CD4-positive, alpha-beta T cell (primary cell): ENCODE measurements at regions not wholly inside any gene's neighbourhood (a gene's known extent, or its start where the extent isn't known, plus 50 kb on each side); places are given as distances from the start of the nearest gene placed in this dataset.
A peak's percentile ranks its signal among the peaks of the same experiment; 100 is the strongest.
"Not testable (repeated sequence)": the region's sequence is repeated elsewhere in the genome, so short reads cannot be mapped to it uniquely, and the experiment has no call there.

ENCODE experiments used
- ATAC-seq: fragments of 200-7000 bp; cut with Tn5 transposase; one replicate; pipeline ENCODE4 v1.10.0; 2022; ENCODE audit warnings: mild to moderate bottlenecking; ENCODE audit not compliant: poor library complexity
- CTCF ChIA-PET: fragments of 350-600 bp; sonication (Branson Sonifier 250); formaldehyde crosslinking; loops from one replicate; lab custom pipeline; 2021; ENCODE audit warnings: antibody characterized with exemption, inconsistent platforms; lab: Charles Lee
- POLR2A ChIA-PET: fragments of 350-600 bp; sonication (Branson Sonifier 250); formaldehyde crosslinking; loops from one replicate; lab custom pipeline; 2021; ENCODE audit warnings: antibody characterized with exemption, inconsistent platforms; lab: Charles Lee
- DNase-seq, 14 experiments: peaks; one replicate each; pipeline ENCODE4 v3.0.0-alpha.2; 2013 to 2020; ENCODE audit warnings: mixed read lengths in 2 of 14
- H3K27ac ChIP-seq, 2 donors: one replicate each; pipeline versions ENCODE4 v1.5.1 to v1.7.0; 2013; ENCODE audit warnings: low read length in 2 of 2, low read depth in 1 of 2, mild to moderate bottlenecking in 1 of 2
- H3K27me3 ChIP-seq, 2 experiments: 1 replicate in 1 of 2; 2 replicates in 1 of 2; pipeline versions ENCODE4 v1.6.1 to v1.7.0; 2013; ENCODE audit warnings: low read length in 2 of 2, control low read depth in 1 of 2, mild to moderate bottlenecking in 1 of 2, moderate library complexity in 1 of 2; ENCODE audit not compliant: insufficient read depth in 2 of 2, control insufficient read depth in 1 of 2
- H3K36me3 ChIP-seq: one replicate; pipeline ENCODE4 v1.6.1; 2013; ENCODE audit warnings: low read length, control low read depth; ENCODE audit not compliant: insufficient read depth
- H3K4me1 ChIP-seq: one replicate; pipeline ENCODE4 v1.6.1; 2013; ENCODE audit warnings: low read length, control low read depth; ENCODE audit not compliant: insufficient read depth
- H3K4me3 ChIP-seq: one replicate; pipeline ENCODE4 v1.5.1; 2013; ENCODE audit warnings: mild to moderate bottlenecking, low read length, moderate library complexity
- H3K9me3 ChIP-seq, 2 experiments: 1 replicate in 1 of 2; 2 replicates in 1 of 2; pipeline versions ENCODE4 v1.6.1 to v1.7.0; 2013; ENCODE audit warnings: low read length in 2 of 2, mild to moderate bottlenecking in 2 of 2, control low read depth in 1 of 2, moderate library complexity in 1 of 2; ENCODE audit not compliant: control insufficient read depth in 1 of 2, insufficient read depth in 1 of 2
- H3K27ac Mint-ChIP-seq: one replicate; pipeline ENCODE4 v1.8.0; 2020; ENCODE audit warnings: mixed read lengths
- H3K27me3 Mint-ChIP-seq: one replicate; pipeline ENCODE4 v1.8.0; 2021; ENCODE audit warnings: mixed read lengths
- H3K36me3 Mint-ChIP-seq: one replicate; pipeline ENCODE4 v1.8.0; 2021; ENCODE audit warnings: low read depth, mixed read lengths
- H3K4me1 Mint-ChIP-seq: one replicate; pipeline ENCODE4 v1.8.0; 2021; ENCODE audit warnings: low read depth, mixed read lengths
- H3K4me3 Mint-ChIP-seq: one replicate; pipeline ENCODE4 v1.8.0; 2020; ENCODE audit warnings: mild to moderate bottlenecking, mixed read lengths
- H3K9me3 Mint-ChIP-seq: one replicate; pipeline ENCODE4 v1.8.0; 2020; ENCODE audit warnings: mixed read lengths
- intact Hi-C, 2 experiments: fragments of 100-400 bp; cut with DNase I in 1 of 2; cut with micrococcal nuclease in 1 of 2; formaldehyde crosslinking; loops; one replicate each; pipeline versions ENCODE4 v1.15.1 to v1.9.0; 2023 to 2025; cut with DNase I, micrococcal nuclease
- TF ChIP-seq, protein P1 (sequence below): fragments of 200-600 bp; IDR thresholded peaks from one replicate; pipeline ENCODE4 v1.8.0; 2022; ENCODE audit warnings: antibody characterized with exemption, mild to moderate bottlenecking

GRCh38 chr7:409339-410281 is 110.0 kb downstream of the PDGFA start:
- Histone ChIP-seq H3K9me3 (no peaks in the 10 kb centered on the region), H3K27me3 (peaks cover 0 to 3% of the 10 kb centered on the region in 2 experiments), H3K4me3 (no peak overlapping the region), H3K36me3 (no peaks in the 10 kb centered on the region), H3K27ac (no peak overlapping the region), H3K4me1 (no peaks in the 10 kb centered on the region)
- Mint-ChIP-seq H3K4me3 (no peak overlapping the region), H3K9me3 (no peaks in the 10 kb centered on the region), H3K36me3 (no peaks in the 10 kb centered on the region), H3K27ac (no peak overlapping the region), H3K4me1 (no peaks in the 10 kb centered on the region), H3K27me3 (no peaks in the 10 kb centered on the region)
- intact Hi-C loops, result no loop called here
- ATAC-seq (no peak), DNase-seq (no peak)
- ChIA-PET POLR2A (no interaction called here), CTCF (no interaction called here)
- TF ChIP-seq, protein P1, sequence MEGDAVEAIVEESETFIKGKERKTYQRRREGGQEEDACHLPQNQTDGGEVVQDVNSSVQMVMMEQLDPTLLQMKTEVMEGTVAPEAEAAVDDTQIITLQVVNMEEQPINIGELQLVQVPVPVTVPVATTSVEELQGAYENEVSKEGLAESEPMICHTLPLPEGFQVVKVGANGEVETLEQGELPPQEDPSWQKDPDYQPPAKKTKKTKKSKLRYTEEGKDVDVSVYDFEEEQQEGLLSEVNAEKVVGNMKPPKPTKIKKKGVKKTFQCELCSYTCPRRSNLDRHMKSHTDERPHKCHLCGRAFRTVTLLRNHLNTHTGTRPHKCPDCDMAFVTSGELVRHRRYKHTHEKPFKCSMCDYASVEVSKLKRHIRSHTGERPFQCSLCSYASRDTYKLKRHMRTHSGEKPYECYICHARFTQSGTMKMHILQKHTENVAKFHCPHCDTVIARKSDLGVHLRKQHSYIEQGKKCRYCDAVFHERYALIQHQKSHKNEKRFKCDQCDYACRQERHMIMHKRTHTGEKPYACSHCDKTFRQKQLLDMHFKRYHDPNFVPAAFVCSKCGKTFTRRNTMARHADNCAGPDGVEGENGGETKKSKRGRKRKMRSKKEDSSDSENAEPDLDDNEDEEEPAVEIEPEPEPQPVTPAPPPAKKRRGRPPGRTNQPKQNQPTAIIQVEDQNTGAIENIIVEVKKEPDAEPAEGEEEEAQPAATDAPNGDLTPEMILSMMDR, result no peak

- POLR2A ChIA-PET, result no interaction called here
- H3K9me3 ChIP-seq, result peaks cover 0 to 6% of the 10 kb centered on the region in 2 experiments
- H3K27ac Mint-ChIP-seq, result no peak overlapping the region
These were observed 109.2 kb downstream of the PDGFA start for GRCh38 chr7:410395-410910.

GRCh38 chr7:411116-411515 is 108.5 kb downstream of the PDGFA start:
- intact Hi-C loops, POLR2A ChIA-PET, H3K4me3 ChIP-seq: not testable (repeated sequence)

More at GRCh38 chr7:410395-410910, 109.2 kb downstream of the PDGFA start:
- Mint-ChIP-seq H3K4me3 (no peak overlapping the region), H3K4me1 (no peaks in the 10 kb centered on the region), H3K27me3 (no peaks in the 10 kb centered on the region), H3K9me3 (no peaks in the 10 kb centered on the region), H3K36me3 (no peaks in the 10 kb centered on the region)
- TF ChIP-seq, protein P1, result no peak
- ATAC-seq (no peak), DNase-seq (peak in 1 of 14 experiments; percentile 2)
- no peaks in the 10 kb centered on the region for H3K4me1 ChIP-seq
- H3K4me3 ChIP-seq, result no peak overlapping the region
- intact Hi-C loops, result no loop called here
- no peak overlapping the region for H3K27ac ChIP-seq
- no peaks in the 10 kb centered on the region for H3K36me3 ChIP-seq
- CTCF ChIA-PET, result no interaction called here
- H3K27me3 ChIP-seq, result no peaks in the 10 kb centered on the region

More at GRCh38 chr7:411116-411515, 108.5 kb downstream of the PDGFA start:
- CTCF ChIA-PET, H3K36me3 ChIP-seq, H3K27me3 Mint-ChIP-seq, DNase-seq, ATAC-seq, H3K27ac ChIP-seq, H3K27me3 ChIP-seq, H3K36me3 Mint-ChIP-seq, H3K27ac Mint-ChIP-seq, H3K9me3 Mint-ChIP-seq, H3K4me3 Mint-ChIP-seq, H3K4me1 ChIP-seq, H3K4me1 Mint-ChIP-seq: not testable (repeated sequence)
- peaks cover 0 to 13% of the 10 kb centered on the region in 2 experiments for H3K9me3 ChIP-seq
